D721Med (cell line): ENCODE measurements at regions not wholly inside any gene's neighbourhood (a gene's known extent, or its start where the extent isn't known, plus 50 kb on each side); places are given as distances from the start of the nearest gene placed in this dataset.

Experiments
- DNase-seq: peaks from one replicate; pipeline ENCODE4 v3.0.0; 2011; ENCODE audit warnings: low spot score; ENCODE audit not compliant: insufficient read length
- FAIRE-seq: peaks from 2 replicates; lab custom pipeline; 2011; peaks lifted over from hg19 to GRCh38; lab: Jason Lieb, UNC
- CTCF ChIP-seq: IDR thresholded peaks from 2 replicates; pipeline ENCODE4 v1.5.1; 2012; ENCODE audit warnings: mild to moderate bottlenecking, control low read depth; ENCODE audit not compliant: insufficient read depth; ENCODE audit errors: missing control alignments

GRCh38 chr20:24118441-24119175, 130.0 kb upstream of the GGTLC1 start:
- TF ChIP-seq CTCF = no peak

GRCh38 chr20:24118034-24118433, 129.5 kb upstream of the GGTLC1 start:
- DNase-seq (no peak), FAIRE-seq (no peak)
- no peak for TF ChIP-seq CTCF

More at GRCh38 chr20:24118441-24119175, 130.0 kb upstream of the GGTLC1 start:
- DNase-seq (no peak), FAIRE-seq (no peak)

- no peak for TF ChIP-seq CTCF
- FAIRE-seq = no peak
- no peak for DNase-seq
Observed at GRCh38 chr20:24117383-24117782, 128.8 kb upstream of the GGTLC1 start.

- no peak for TF ChIP-seq CTCF
- no peak for FAIRE-seq
- DNase-seq = no peak
Observed at GRCh38 chr20:24116611-24117010, 128.0 kb upstream of the GGTLC1 start.

- no peak for TF ChIP-seq CTCF
- DNase-seq = no peak
- FAIRE-seq = no peak
Observed at GRCh38 chr20:24112360-24112759, 123.8 kb upstream of the GGTLC1 start.

- DNase-seq (no peak), FAIRE-seq (no peak)
- TF ChIP-seq CTCF = no peak
Observed at GRCh38 chr20:24111858-24112257, 123.3 kb upstream of the GGTLC1 start.

GRCh38 chr20:24109537-24109936, 121.0 kb upstream of the GGTLC1 start:
- no peak for DNase-seq
- FAIRE-seq = no peak
- no peak for TF ChIP-seq CTCF
